ENCODE measurements at regions not wholly inside any gene's neighbourhood (a gene's known extent, or its start where the extent isn't known, plus 50 kb on each side); places are given as distances from the start of the nearest gene placed in this dataset.

GRCh38 chr10:30793093-30793492 is 163.5 kb upstream of the LYZL2 start:
- Mint-ChIP-seq H3K4me3 (no peak overlapping the region), H3K9me3 (no peaks in the 10 kb centered on the region), H3K27ac (no peak overlapping the region), H3K27me3 (no peaks in the 10 kb centered on the region), H3K4me1 (peaks cover 27% of the 10 kb centered on the region)
- no peak for DNase-seq
- ATAC-seq, result no peak

GRCh38 chr10:30792025-30792424 is 162.5 kb upstream of the LYZL2 start:
- Mint-ChIP-seq H3K27ac (peak overlapping the region; percentile 64 to 75), H3K4me3 (peak overlapping the region in 1 of 2 donors; percentile 39), H3K4me1 (peaks cover 30% of the 10 kb centered on the region), H3K27me3 (no peaks in the 10 kb centered on the region), H3K9me3 (no peaks in the 10 kb centered on the region)
- DNase-seq, result no peak
- no peak for ATAC-seq

- H3K27ac Mint-ChIP-seq, result peak overlapping the region in 1 of 2 donors; percentile 53
- no peak overlapping the region for H3K4me3 Mint-ChIP-seq
- H3K4me1 Mint-ChIP-seq, result peaks cover 30% of the 10 kb centered on the region
- no peak for ATAC-seq
- no peak for DNase-seq
- no peaks in the 10 kb centered on the region for H3K27me3 Mint-ChIP-seq
- H3K9me3 Mint-ChIP-seq, result no peaks in the 10 kb centered on the region
Observed at GRCh38 chr10:30791197-30791611, 161.7 kb upstream of the LYZL2 start.

GRCh38 chr10:30789806-30790205 is 160.3 kb upstream of the LYZL2 start:
- ATAC-seq, result no peak
- peaks cover 30% of the 10 kb centered on the region for H3K4me1 Mint-ChIP-seq

GRCh38 chr10:30788307-30788706 is 158.8 kb upstream of the LYZL2 start:
- Mint-ChIP-seq H3K27ac (no peak overlapping the region), H3K27me3 (no peaks in the 10 kb centered on the region), H3K4me1 (peaks cover 38% of the 10 kb centered on the region), H3K9me3 (no peaks in the 10 kb centered on the region), H3K4me3 (no peak overlapping the region)
- no peak for ATAC-seq
- DNase-seq, result no peak

More at GRCh38 chr10:30789806-30790205, 160.3 kb upstream of the LYZL2 start:
- H3K27ac Mint-ChIP-seq, result peak overlapping the region in 1 of 2 donors; percentile 17
- no peak for DNase-seq
- H3K9me3 Mint-ChIP-seq, result no peaks in the 10 kb centered on the region
- no peaks in the 10 kb centered on the region for H3K27me3 Mint-ChIP-seq
- H3K4me3 Mint-ChIP-seq, result no peak overlapping the region

- no peak overlapping the region for H3K4me3 Mint-ChIP-seq
- peaks cover 42% of the 10 kb centered on the region for H3K4me1 Mint-ChIP-seq
- ATAC-seq, result no peak
- DNase-seq, result no peak
- no peak overlapping the region for H3K27ac Mint-ChIP-seq
- H3K27me3 Mint-ChIP-seq, result no peaks in the 10 kb centered on the region
- no peaks in the 10 kb centered on the region for H3K9me3 Mint-ChIP-seq
Observed at GRCh38 chr10:30786906-30787305, 157.4 kb upstream of the LYZL2 start.

GRCh38 chr10:30786131-30786530 is 156.6 kb upstream of the LYZL2 start:
- H3K9me3 Mint-ChIP-seq, result no peaks in the 10 kb centered on the region
- DNase-seq, result no peak
- H3K27ac Mint-ChIP-seq, result no peak overlapping the region
- H3K4me3 Mint-ChIP-seq, result peak overlapping the region in 1 of 2 donors; percentile 46
- no peaks in the 10 kb centered on the region for H3K27me3 Mint-ChIP-seq
- H3K4me1 Mint-ChIP-seq, result peaks cover 35% of the 10 kb centered on the region
- no peak for ATAC-seq

- DNase-seq (peak; percentile 34 to 50), ATAC-seq (peak; percentile 53)
- H3K4me3 Mint-ChIP-seq, result peak overlapping the region; percentile 78 to 82
Observed at GRCh38 chr10:30784897-30785605, 155.5 kb upstream of the LYZL2 start.

GRCh38 chr10:30784524-30784896 is 155.0 kb upstream of the LYZL2 start:
- DNase-seq (no peak), ATAC-seq (peak; percentile 11)
- Mint-ChIP-seq H3K27me3 (no peaks in the 10 kb centered on the region), H3K4me1 (peaks cover 31% of the 10 kb centered on the region), H3K4me3 (peak overlapping the region; percentile 78 to 82), H3K9me3 (no peaks in the 10 kb centered on the region), H3K27ac (peak overlapping the region in 1 of 2 donors; percentile 85)

More at GRCh38 chr10:30784897-30785605, 155.5 kb upstream of the LYZL2 start:
- Mint-ChIP-seq H3K9me3 (no peaks in the 10 kb centered on the region), H3K27ac (peak overlapping the region; percentile 71 to 72), H3K27me3 (no peaks in the 10 kb centered on the region), H3K4me1 (peaks cover 31% of the 10 kb centered on the region)

- Mint-ChIP-seq H3K4me1 (peaks cover 31% of the 10 kb centered on the region), H3K27ac (peak overlapping the region in 1 of 2 donors; percentile 65), H3K4me3 (peak overlapping the region; percentile 78 to 82), H3K27me3 (no peaks in the 10 kb centered on the region), H3K9me3 (no peaks in the 10 kb centered on the region)
- DNase-seq (peak; percentile 71 to 77), ATAC-seq (peak; percentile 84)
Observed at GRCh38 chr10:30783939-30784501, 154.5 kb upstream of the LYZL2 start.

GRCh38 chr10:30782537-30783461 is 153.2 kb upstream of the LYZL2 start:
- Mint-ChIP-seq H3K9me3 (no peaks in the 10 kb centered on the region), H3K27me3 (no peaks in the 10 kb centered on the region), H3K27ac (peak overlapping the region in 1 of 2 donors; percentile 5), H3K4me1 (peaks cover 21% of the 10 kb centered on the region), H3K4me3 (no peak overlapping the region)
- DNase-seq (no peak), ATAC-seq (no peak)

- Mint-ChIP-seq H3K9me3 (no peaks in the 10 kb centered on the region), H3K4me1 (peaks cover 20% of the 10 kb centered on the region), H3K27ac (peak overlapping the region in 1 of 2 donors; percentile 5), H3K4me3 (no peak overlapping the region), H3K27me3 (no peaks in the 10 kb centered on the region)
- DNase-seq (no peak), ATAC-seq (no peak)
Observed at GRCh38 chr10:30782157-30782536, 152.6 kb upstream of the LYZL2 start.

GRCh38 chr10:30781670-30782121 is 152.1 kb upstream of the LYZL2 start:
- DNase-seq, result no peak
- ATAC-seq, result no peak
- Mint-ChIP-seq H3K4me1 (peaks cover 20% of the 10 kb centered on the region), H3K9me3 (no peaks in the 10 kb centered on the region), H3K4me3 (no peak overlapping the region), H3K27ac (no peak overlapping the region), H3K27me3 (no peaks in the 10 kb centered on the region)

- Mint-ChIP-seq H3K27me3 (no peaks in the 10 kb centered on the region), H3K4me3 (no peak overlapping the region), H3K27ac (no peak overlapping the region), H3K9me3 (no peaks in the 10 kb centered on the region), H3K4me1 (peaks cover 17% of the 10 kb centered on the region)
- ATAC-seq, result no peak
- DNase-seq, result no peak
Observed at GRCh38 chr10:30778769-30779168, 149.2 kb upstream of the LYZL2 start.

- peaks cover 0 to 6% of the 10 kb centered on the region in 2 donors for H3K9me3 Mint-ChIP-seq
- no peak overlapping the region for H3K4me3 Mint-ChIP-seq
- DNase-seq (no peak), ATAC-seq (no peak)
- H3K27ac Mint-ChIP-seq, result no peak overlapping the region
- H3K27me3 Mint-ChIP-seq, result no peaks in the 10 kb centered on the region
- H3K4me1 Mint-ChIP-seq, result no peaks in the 10 kb centered on the region
Observed at GRCh38 chr10:30775779-30776591, 146.4 kb upstream of the LYZL2 start.
